HCT116 (cell line): ENCODE measurements at regions not wholly inside any gene's neighbourhood (a gene's known extent, or its start where the extent isn't known, plus 50 kb on each side); places are given as distances from the start of the nearest gene placed in this dataset.

ENCODE experiments used
- CTCF ChIP-seq, 3 experiments: fragments of 200-600 bp in 1 of 3; sonication (generic) in 1 of 3; IDR thresholded peaks in 2 of 3; conservative IDR thresholded peaks in 1 of 3; 2 replicates each; pipeline ENCODE4 v1.5.1; 2012 to 2017; ENCODE audit warnings: low read depth in 2 of 3, low read length in 2 of 3, antibody characterized with exemption in 1 of 3, borderline replicate concordance in 1 of 3, control low read depth in 1 of 3, mild to moderate bottlenecking in 1 of 3, mixed read lengths in 1 of 3, mixed run types in 1 of 3, moderate library complexity in 1 of 3; ENCODE audit not compliant: insufficient read depth in 1 of 3
- EZH2phosphoT487 ChIP-seq: fragments of 200-600 bp; IDR thresholded peaks from 2 replicates; pipeline ENCODE4 v1.6.1; 2018; ENCODE audit warnings: antibody characterized with exemption, borderline replicate concordance
- JUND ChIP-seq: IDR thresholded peaks from 2 replicates; pipeline ENCODE4 v1.6.1; 2012
- MAX ChIP-seq: IDR thresholded peaks from 2 replicates; pipeline ENCODE4 v1.6.1; 2012
- POLR2A ChIP-seq: IDR thresholded peaks from 2 replicates; pipeline ENCODE4 v1.7.0; 2011; ENCODE audit warnings: borderline replicate concordance; ENCODE audit not compliant: insufficient read depth, insufficient read length; ENCODE audit errors: extremely low read depth
- POLR2AphosphoS5 ChIP-seq: IDR thresholded peaks from 2 replicates; pipeline ENCODE4 v1.6.1; 2011; ENCODE audit warnings: mild to moderate bottlenecking, low read depth, low read length, moderate library complexity

- TF ChIP-seq POLR2AphosphoS5 = no peak
- TF ChIP-seq CTCF (IDR thresholded peaks at IDR 0.05 in 2 of 3, conservative IDR thresholded peaks at IDR 0.05 in 1 of 3; ENCODE audit: borderline replicate concordance in 1 of 3, insufficient read depth in 1 of 3, low read depth in 2 of 3, low read length in 2 of 3) = no peak
- no peak for TF ChIP-seq MAX
- no peak for TF ChIP-seq JUND
- TF ChIP-seq POLR2A = no peak
- TF ChIP-seq EZH2phosphoT487 = no peak
These were observed 147.2 kb downstream of the TRIB2 start for GRCh38 chr2:12863937-12864336.
